Activated CD4-positive, alpha-beta memory T cell treated with anti-CD3 and anti-CD28 coated beads for 36 hours (primary cell): ENCODE measurements at regions not wholly inside any gene's neighbourhood (a gene's known extent, or its start where the extent isn't known, plus 50 kb on each side); places are given as distances from the start of the nearest gene placed in this dataset.

Source experiments
- CTCF ChIA-PET: fragments of 350-600 bp; sonication (Branson Sonifier 250); formaldehyde crosslinking; loops from one replicate; lab custom pipeline; 2021; ENCODE audit warnings: antibody characterized with exemption, inconsistent platforms; lab: Charles Lee
- POLR2A ChIA-PET: fragments of 350-600 bp; sonication (Branson Sonifier 250); formaldehyde crosslinking; loops from one replicate; lab custom pipeline; 2021; ENCODE audit warnings: antibody characterized with exemption; lab: Charles Lee
- DNase-seq: peaks from one replicate; pipeline ENCODE4 v3.0.0-alpha.2; 2020
- H3K27ac Mint-ChIP-seq: one replicate; pipeline ENCODE4 v1.8.0; 2021; ENCODE audit warnings: mixed read lengths
- H3K27me3 Mint-ChIP-seq: one replicate; pipeline ENCODE4 v1.8.0; 2021; ENCODE audit warnings: mixed read lengths
- H3K36me3 Mint-ChIP-seq: one replicate; pipeline ENCODE4 v1.8.0; 2021; ENCODE audit warnings: mixed read lengths
- H3K4me1 Mint-ChIP-seq: one replicate; pipeline ENCODE4 v1.8.0; 2021; ENCODE audit warnings: low read depth, mixed read lengths
- H3K4me3 Mint-ChIP-seq: one replicate; pipeline ENCODE4 v1.8.0; 2021; ENCODE audit warnings: mild to moderate bottlenecking, mixed read lengths
- H3K9me3 Mint-ChIP-seq: one replicate; pipeline ENCODE4 v1.8.0; 2021; ENCODE audit warnings: mixed read lengths
- intact Hi-C: fragments of 100-400 bp; cut with micrococcal nuclease; formaldehyde crosslinking; loops from one replicate; pipeline ENCODE4 v1.15.1; 2023

GRCh38 chr4:96120206-96120605 is 280.3 kb downstream of the PDHA2 start:
- Mint-ChIP-seq H3K27me3 (no peaks in the 10 kb centered on the region), H3K9me3 (peaks cover 3% of the 10 kb centered on the region), H3K4me3 (no peak overlapping the region), H3K36me3 (no peaks in the 10 kb centered on the region), H3K4me1 (no peaks in the 10 kb centered on the region), H3K27ac (no peak overlapping the region)
- CTCF ChIA-PET = no interaction called here
- POLR2A ChIA-PET = no interaction called here
- no peak for DNase-seq
- intact Hi-C loops = no loop called here

DNA sequence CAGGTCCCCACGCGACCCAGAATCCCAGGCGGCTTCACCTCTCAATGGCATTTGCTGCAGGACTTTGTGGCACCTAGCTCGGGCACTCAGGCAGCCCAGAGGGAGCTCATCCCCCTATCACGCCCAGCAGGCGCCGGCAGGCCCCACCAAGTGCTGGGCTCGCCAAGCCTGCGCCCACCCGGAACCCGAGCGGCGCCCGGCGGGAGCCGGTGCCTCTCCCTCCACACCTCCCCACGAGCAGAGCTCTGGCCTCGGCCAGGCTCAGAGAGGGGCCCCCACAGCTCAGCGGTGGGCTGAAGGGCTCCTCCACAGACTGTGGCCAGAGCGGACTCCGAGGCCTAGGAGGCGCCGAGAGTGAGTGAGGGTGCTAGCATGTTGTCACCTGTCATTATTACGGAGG is 286.3 kb downstream of the PDHA2 start:
- Mint-ChIP-seq H3K9me3 (peaks cover 10% of the 10 kb centered on the region), H3K27ac (no peak overlapping the region), H3K36me3 (no peaks in the 10 kb centered on the region), H3K4me1 (no peaks in the 10 kb centered on the region), H3K4me3 (no peak overlapping the region), H3K27me3 (no peaks in the 10 kb centered on the region)
- DNase-seq = no peak
- ChIA-PET CTCF (no interaction called here), POLR2A (no interaction called here)
- intact Hi-C loops = no loop called here

GRCh38 chr4:96131186-96131585 is 291.3 kb downstream of the PDHA2 start:
- CTCF ChIA-PET = no interaction called here
- Mint-ChIP-seq H3K27me3 (no peaks in the 10 kb centered on the region), H3K36me3 (no peaks in the 10 kb centered on the region), H3K4me1 (no peaks in the 10 kb centered on the region), H3K4me3 (no peak overlapping the region), H3K27ac (no peak overlapping the region), H3K9me3 (peaks cover 3% of the 10 kb centered on the region)
- intact Hi-C loops = no loop called here
- DNase-seq = no peak
- POLR2A ChIA-PET = no interaction called here

- no peak overlapping the region for H3K4me3 Mint-ChIP-seq
Measured at GRCh38 chr4:96134806-96135205, 294.9 kb downstream of the PDHA2 start.

DNA sequence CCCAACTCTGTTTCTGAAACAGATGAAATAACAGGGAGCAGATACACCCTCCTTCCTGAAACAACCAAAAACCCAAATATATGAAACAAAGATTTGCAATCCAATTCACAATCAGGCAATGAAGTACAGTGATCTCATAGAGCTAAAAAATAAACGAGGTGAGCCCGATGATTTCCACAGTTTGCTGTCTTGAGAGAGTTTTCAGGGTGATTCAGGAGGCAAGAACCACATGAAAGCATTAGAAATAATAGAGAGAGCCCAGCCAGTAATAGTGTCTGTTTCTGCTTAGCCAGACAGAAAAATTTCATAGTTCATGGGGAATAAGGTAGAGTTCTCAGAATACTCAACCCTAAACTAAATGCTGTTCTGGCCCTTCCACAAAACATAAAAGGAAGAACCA is 296.2 kb downstream of the PDHA2 start:
- Mint-ChIP-seq H3K36me3 (no peaks in the 10 kb centered on the region), H3K27ac (no peak overlapping the region), H3K27me3 (no peaks in the 10 kb centered on the region), H3K4me1 (no peaks in the 10 kb centered on the region), H3K4me3 (no peak overlapping the region), H3K9me3 (no peaks in the 10 kb centered on the region)
- intact Hi-C loops = no loop called here
- ChIA-PET POLR2A (no interaction called here), CTCF (no interaction called here)
- no peak for DNase-seq

More at GRCh38 chr4:96134806-96135205, 294.9 kb downstream of the PDHA2 start:
- intact Hi-C loops = no loop called here
- Mint-ChIP-seq H3K27me3 (no peaks in the 10 kb centered on the region), H3K4me1 (no peaks in the 10 kb centered on the region), H3K9me3 (no peaks in the 10 kb centered on the region), H3K27ac (no peak overlapping the region), H3K36me3 (no peaks in the 10 kb centered on the region)
- POLR2A ChIA-PET = no interaction called here
- CTCF ChIA-PET = no interaction called here
- DNase-seq = no peak

DNA sequence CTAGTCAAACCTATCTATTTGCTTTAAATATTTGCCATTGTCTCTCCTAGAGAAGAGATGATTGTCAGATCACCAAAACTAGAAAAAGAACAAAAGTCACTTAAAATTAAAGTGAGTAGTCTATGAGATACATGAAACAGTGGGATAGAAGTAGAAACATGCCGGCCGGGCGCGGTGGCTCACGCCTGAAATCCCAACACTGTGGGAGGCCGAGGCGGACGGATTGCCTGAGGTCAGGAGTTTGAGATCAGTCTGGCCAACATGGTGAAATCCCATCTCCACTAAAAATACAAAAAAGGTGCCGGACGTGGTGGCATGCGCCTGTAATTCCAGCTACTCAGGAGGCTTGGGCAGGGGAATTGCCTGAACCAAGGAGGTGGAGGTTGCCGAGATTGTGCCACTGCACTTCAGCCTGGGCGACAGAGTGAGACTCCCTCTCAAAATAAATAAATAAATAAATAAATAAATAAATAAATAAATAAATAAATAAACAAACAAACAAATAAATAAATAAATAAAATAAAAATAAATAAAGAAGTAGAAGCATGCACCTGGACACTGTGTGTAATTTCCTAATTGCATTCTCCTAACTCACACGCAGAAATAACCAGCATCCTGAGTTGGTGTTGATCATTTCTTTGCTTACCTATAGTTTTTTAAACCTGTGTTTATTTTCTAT is 299.5 kb downstream of the PDHA2 start:
- CTCF ChIA-PET = no interaction called here
- Mint-ChIP-seq H3K27me3 (no peaks in the 10 kb centered on the region), H3K9me3 (no peaks in the 10 kb centered on the region), H3K4me3 (no peak overlapping the region), H3K27ac (no peak overlapping the region), H3K4me1 (no peaks in the 10 kb centered on the region), H3K36me3 (no peaks in the 10 kb centered on the region)
- POLR2A ChIA-PET = no interaction called here
- intact Hi-C loops = no loop called here
- no peak for DNase-seq

GRCh38 chr4:96145601-96146000 is 305.7 kb downstream of the PDHA2 start:
- no peaks in the 10 kb centered on the region for H3K36me3 Mint-ChIP-seq
- no peak for DNase-seq
- H3K9me3 Mint-ChIP-seq = no peaks in the 10 kb centered on the region
- CTCF ChIA-PET = no interaction called here
- H3K4me3 Mint-ChIP-seq = no peak overlapping the region
- POLR2A ChIA-PET = no interaction called here
- no peaks in the 10 kb centered on the region for H3K4me1 Mint-ChIP-seq
- H3K27ac Mint-ChIP-seq = no peak overlapping the region
- no peaks in the 10 kb centered on the region for H3K27me3 Mint-ChIP-seq
- intact Hi-C loops = no loop called here

- DNase-seq = no peak
- H3K9me3 Mint-ChIP-seq = no peaks in the 10 kb centered on the region
- CTCF ChIA-PET = no interaction called here
- intact Hi-C loops = no loop called here
- no peaks in the 10 kb centered on the region for H3K4me1 Mint-ChIP-seq
- no peak overlapping the region for H3K27ac Mint-ChIP-seq
- no peaks in the 10 kb centered on the region for H3K27me3 Mint-ChIP-seq
- H3K4me3 Mint-ChIP-seq = no peak overlapping the region
- H3K36me3 Mint-ChIP-seq = no peaks in the 10 kb centered on the region
- POLR2A ChIA-PET = no interaction called here
Measured at GRCh38 chr4:96146686-96147085, 306.8 kb downstream of the PDHA2 start.

- H3K4me3 Mint-ChIP-seq = no peak overlapping the region
- H3K27ac Mint-ChIP-seq = no peak overlapping the region
Measured at GRCh38 chr4:96149894-96150293, 310.0 kb downstream of the PDHA2 start.

DNA sequence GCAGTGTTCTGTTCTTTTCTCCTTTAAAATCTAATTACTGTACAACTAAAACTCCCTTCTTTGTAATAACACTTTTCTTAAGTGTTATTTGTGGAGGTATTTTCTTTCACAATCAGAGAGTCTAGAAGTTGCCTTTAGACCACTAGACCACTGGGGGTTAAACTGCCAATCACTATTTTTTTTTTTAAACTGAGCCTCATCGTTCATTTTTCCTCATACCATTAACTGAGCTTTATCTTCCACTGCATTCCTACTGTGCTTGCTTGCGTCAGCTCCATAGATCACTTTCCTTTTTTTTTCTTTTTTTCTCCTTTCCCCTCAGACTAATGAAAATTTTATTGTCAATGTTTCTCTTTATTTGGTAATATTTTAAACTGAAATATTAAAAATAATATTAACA is 310.6 kb downstream of the PDHA2 start:
- ChIA-PET CTCF (no interaction called here), POLR2A (no interaction called here)
- no peak for DNase-seq
- H3K4me1 Mint-ChIP-seq = no peaks in the 10 kb centered on the region
- H3K9me3 Mint-ChIP-seq = no peaks in the 10 kb centered on the region
- no peaks in the 10 kb centered on the region for H3K27me3 Mint-ChIP-seq
- no peaks in the 10 kb centered on the region for H3K36me3 Mint-ChIP-seq
- no peak overlapping the region for H3K4me3 Mint-ChIP-seq
- H3K27ac Mint-ChIP-seq = no peak overlapping the region
- intact Hi-C loops = no loop called here

More at GRCh38 chr4:96149894-96150293, 310.0 kb downstream of the PDHA2 start:
- POLR2A ChIA-PET = no interaction called here
- Mint-ChIP-seq H3K4me1 (no peaks in the 10 kb centered on the region), H3K36me3 (no peaks in the 10 kb centered on the region), H3K27me3 (no peaks in the 10 kb centered on the region), H3K9me3 (no peaks in the 10 kb centered on the region)
- no peak for DNase-seq
- intact Hi-C loops = no loop called here
- CTCF ChIA-PET = no interaction called here

GRCh38 chr4:96152824-96153223 is 312.9 kb downstream of the PDHA2 start:
- intact Hi-C loops = no loop called here
- Mint-ChIP-seq H3K36me3 (no peaks in the 10 kb centered on the region), H3K27me3 (no peaks in the 10 kb centered on the region), H3K9me3 (no peaks in the 10 kb centered on the region), H3K27ac (no peak overlapping the region), H3K4me3 (no peak overlapping the region), H3K4me1 (no peaks in the 10 kb centered on the region)
- no peak for DNase-seq
- ChIA-PET POLR2A (no interaction called here), CTCF (no interaction called here)

DNA sequence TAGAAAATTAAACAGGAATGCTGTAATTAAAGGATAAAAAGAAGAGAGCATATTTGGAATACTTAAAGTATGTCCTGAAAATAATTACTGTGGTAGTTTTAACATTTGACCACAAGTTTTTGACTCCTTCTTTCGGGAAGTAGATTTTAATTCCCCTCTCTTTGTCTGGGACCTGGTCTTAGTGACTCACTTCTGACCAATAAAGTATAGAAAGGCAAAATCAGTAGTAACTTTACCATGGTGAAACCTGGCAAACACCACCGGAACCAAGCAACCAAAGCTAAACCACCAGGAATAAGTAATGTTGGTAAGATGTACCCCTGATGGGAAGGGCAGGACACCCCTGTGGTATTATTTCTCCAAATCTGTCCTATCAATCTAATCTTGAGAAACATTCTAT is 314.8 kb downstream of the PDHA2 start:
- Mint-ChIP-seq H3K9me3 (no peaks in the 10 kb centered on the region), H3K27me3 (no peaks in the 10 kb centered on the region), H3K36me3 (no peaks in the 10 kb centered on the region), H3K4me3 (no peak overlapping the region), H3K4me1 (no peaks in the 10 kb centered on the region), H3K27ac (no peak overlapping the region)
- CTCF ChIA-PET = no interaction called here
- no peak for DNase-seq
- intact Hi-C loops = no loop called here
- POLR2A ChIA-PET = no interaction called here

DNA sequence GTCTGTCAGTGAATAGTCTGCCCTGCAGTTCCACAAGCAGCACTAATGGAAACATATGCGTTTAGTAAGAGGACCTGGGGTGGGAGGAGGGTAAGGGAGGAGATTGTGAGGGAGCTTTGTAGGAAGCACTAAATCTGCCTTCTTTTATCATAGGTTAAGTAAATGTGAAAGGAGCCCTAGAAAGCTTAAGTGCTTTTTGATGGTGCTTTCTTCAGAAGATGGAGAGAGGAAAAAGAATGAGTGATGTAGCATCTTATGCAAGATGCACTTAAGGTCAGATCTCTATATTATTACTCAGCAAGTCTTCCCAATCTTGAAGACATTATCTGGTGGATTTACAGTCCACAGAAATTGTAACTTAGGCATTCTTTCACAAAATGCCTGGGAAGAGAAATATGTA is 322.7 kb downstream of the PDHA2 start:
- intact Hi-C loops = no loop called here
- no peaks in the 10 kb centered on the region for H3K36me3 Mint-ChIP-seq
- no peak for DNase-seq
- no peaks in the 10 kb centered on the region for H3K27me3 Mint-ChIP-seq
- H3K27ac Mint-ChIP-seq = no peak overlapping the region
- H3K4me3 Mint-ChIP-seq = no peak overlapping the region
- ChIA-PET CTCF (no interaction called here), POLR2A (no interaction called here)
- H3K4me1 Mint-ChIP-seq = no peaks in the 10 kb centered on the region
- H3K9me3 Mint-ChIP-seq = no peaks in the 10 kb centered on the region
